ENCODE measurements at regions not wholly inside any gene's neighbourhood (a gene's known extent, or its start where the extent isn't known, plus 50 kb on each side); places are given as distances from the start of the nearest gene placed in this dataset.

DNA sequence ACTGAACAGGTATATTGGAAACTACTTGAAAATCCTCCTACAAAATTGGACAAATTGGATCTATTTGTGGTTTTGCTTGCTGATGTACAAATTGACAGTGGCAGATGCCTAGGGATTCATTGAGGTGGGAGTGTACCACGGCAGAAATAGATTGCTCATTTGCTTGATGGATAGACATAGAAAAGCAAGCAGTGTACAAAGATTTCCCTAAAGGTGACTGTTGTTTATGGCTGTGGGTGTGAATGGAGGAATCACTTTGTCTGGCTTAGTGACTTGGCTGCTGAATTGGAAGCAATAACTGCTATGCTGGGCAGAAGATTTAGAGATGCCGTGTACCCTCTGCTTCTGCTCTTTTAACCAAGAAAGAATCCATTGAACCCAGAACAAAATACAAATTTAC is 191.0 kb upstream of the GRID2 start:
- intact Hi-C loops (cut with DNase I; ENCODE audit: low total_unique reads) = no loop called here
- TF ChIP-seq, protein P1, sequence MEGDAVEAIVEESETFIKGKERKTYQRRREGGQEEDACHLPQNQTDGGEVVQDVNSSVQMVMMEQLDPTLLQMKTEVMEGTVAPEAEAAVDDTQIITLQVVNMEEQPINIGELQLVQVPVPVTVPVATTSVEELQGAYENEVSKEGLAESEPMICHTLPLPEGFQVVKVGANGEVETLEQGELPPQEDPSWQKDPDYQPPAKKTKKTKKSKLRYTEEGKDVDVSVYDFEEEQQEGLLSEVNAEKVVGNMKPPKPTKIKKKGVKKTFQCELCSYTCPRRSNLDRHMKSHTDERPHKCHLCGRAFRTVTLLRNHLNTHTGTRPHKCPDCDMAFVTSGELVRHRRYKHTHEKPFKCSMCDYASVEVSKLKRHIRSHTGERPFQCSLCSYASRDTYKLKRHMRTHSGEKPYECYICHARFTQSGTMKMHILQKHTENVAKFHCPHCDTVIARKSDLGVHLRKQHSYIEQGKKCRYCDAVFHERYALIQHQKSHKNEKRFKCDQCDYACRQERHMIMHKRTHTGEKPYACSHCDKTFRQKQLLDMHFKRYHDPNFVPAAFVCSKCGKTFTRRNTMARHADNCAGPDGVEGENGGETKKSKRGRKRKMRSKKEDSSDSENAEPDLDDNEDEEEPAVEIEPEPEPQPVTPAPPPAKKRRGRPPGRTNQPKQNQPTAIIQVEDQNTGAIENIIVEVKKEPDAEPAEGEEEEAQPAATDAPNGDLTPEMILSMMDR (IDR thresholded peaks at IDR 0.05) = no peak
- no peak for TF ChIP-seq POLR2A (IDR thresholded peaks at IDR 0.05)
- no peak for DNase-seq (ENCODE audit: low spot score in 2 of 2)
- no peak overlapping the region for H3K4me3 ChIP-seq (ENCODE audit: low read depth, poor library complexity, severe bottlenecking)
- WGBS, 2 donors = 86 to 88% methylated on average over 2 of the region's 2 CpGs

DNA sequence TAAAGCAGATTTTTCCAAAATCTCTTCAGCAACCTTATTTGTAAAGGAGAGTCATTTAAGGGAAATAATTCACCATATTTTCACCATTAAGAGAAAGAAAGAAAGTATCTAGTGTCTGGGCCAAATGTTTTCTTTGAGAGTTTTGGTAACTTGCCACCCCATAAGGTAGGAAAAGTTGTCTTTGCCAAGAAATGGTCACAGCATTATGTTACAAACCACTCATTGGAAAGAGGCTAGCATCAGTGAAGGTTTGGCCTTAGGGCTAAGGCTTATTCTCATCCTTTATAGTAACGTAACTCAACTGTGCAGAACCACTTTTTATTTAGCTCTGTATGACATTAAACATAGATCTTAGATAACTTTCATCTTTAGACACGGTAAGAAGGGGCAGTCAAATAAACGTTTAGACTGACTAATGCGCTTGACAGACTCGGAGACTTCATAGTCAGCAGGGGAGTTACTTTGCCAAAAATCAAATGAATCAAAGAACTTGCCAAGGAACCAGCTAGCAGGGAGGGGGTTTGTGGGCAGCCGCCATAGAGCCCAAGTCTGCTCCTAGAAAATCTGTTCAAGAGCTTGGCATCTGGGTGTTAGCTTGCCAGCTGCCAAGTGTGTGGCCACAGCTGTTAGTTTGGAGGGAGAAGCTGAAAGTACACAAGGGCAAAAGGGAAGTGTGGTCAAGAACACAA is 182.8 kb upstream of the GRID2 start:
- 39 to 54% methylated on average over 6 of the region's 6 CpGs for WGBS, 2 donors
- TF ChIP-seq, protein P1 (IDR thresholded peaks at IDR 0.05) = no peak
- no peak for TF ChIP-seq POLR2A (IDR thresholded peaks at IDR 0.05)
- no peak overlapping the region for H3K4me3 ChIP-seq (ENCODE audit: low read depth, poor library complexity, severe bottlenecking)
- intact Hi-C loops (cut with DNase I; ENCODE audit: low total_unique reads) = no loop called here
- peak in 1 of 2 donors; percentile 46 for DNase-seq (ENCODE audit: low spot score in 2 of 2)

DNA sequence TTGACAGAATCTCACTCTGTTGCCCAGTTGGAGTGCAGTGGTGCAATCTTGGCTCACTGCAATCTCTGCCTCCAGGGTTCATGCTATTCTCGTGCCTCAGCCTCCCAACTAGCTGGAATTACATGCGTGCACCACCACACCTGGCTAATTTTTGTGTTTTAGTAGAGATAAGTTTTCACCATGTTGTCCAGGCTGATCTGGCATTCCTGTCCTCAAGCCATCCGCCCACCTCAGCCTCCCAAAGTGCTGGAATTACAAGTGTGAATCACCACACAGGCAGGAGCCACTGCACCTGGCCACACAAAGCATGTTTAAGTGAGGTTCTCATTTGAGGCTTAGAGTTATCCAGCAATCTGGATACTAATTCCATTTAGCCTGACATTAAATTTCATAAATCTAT is 180.9 kb upstream of the GRID2 start:
- no peak overlapping the region for H3K4me3 ChIP-seq (ENCODE audit: low read depth, poor library complexity, severe bottlenecking)
- TF ChIP-seq POLR2A (IDR thresholded peaks at IDR 0.05) = no peak
- TF ChIP-seq, protein P1 (IDR thresholded peaks at IDR 0.05) = no peak
- intact Hi-C loops (cut with DNase I; ENCODE audit: low total_unique reads) = no loop called here
- no peak for DNase-seq (ENCODE audit: low spot score in 2 of 2)
- 66 to 69% methylated on average over 3 of the region's 3 CpGs for WGBS, 2 donors

DNA sequence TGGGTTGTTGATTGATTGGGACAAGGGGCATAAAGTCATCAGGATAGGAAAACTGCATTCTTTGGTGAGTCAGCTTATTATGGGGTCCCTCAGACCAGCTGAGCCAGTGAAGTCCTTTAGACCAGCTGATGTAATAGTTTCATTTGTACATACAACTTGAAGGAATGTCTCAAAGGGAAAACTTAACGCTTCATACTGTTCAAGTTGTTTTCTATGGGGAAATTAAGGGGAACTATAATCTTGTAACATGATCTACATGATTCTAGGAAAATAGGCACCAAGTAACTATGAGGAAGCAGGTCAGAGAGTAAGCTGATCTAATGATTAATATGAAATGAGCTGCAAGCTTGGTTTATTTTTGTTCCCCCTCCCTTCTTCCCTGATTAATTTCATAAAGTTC is 175.1 kb upstream of the GRID2 start:
- H3K4me3 ChIP-seq (ENCODE audit: low read depth, poor library complexity, severe bottlenecking) = no peak overlapping the region
- intact Hi-C loops (cut with DNase I; ENCODE audit: low total_unique reads) = no loop called here
- no peak for TF ChIP-seq POLR2A (IDR thresholded peaks at IDR 0.05)
- TF ChIP-seq, protein P1 (IDR thresholded peaks at IDR 0.05) = no peak
- no peak for DNase-seq (ENCODE audit: low spot score in 2 of 2)
- WGBS, 2 donors = 89 to 92% methylated on average over 1 of the region's 1 CpG

DNA sequence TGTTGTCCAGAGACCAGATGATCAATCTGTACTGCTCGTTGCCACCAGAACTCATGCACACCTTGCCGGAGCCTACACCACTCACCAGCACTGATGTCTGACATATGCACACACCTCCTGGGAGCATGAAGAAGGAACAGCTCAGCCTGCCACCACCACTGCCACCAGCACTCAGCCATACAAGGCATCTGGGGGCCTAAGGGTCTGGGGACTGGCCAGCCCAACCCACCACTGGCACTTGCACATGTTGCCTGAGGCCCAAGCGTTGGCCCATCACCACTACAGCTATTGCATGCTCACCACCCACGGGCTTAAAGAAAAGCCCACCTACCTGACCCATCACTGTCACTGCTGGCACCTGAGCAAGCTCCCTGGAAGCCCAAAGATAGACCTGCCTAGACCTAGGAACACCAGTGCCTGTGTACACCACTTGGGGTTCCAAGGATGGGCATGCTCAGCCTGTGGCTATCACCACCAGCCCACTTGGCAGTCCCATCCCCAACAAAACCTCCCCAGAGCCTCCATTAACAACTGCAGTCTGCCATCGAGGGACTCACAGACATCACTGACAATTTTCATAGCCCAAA is 174.3 kb upstream of the GRID2 start:
- 76 to 79% methylated on average over 5 of the region's 5 CpGs for WGBS, 2 donors
- intact Hi-C loops (cut with DNase I; ENCODE audit: low total_unique reads) = no loop called here
- DNase-seq (ENCODE audit: low spot score in 2 of 2) = peak in 1 of 2 donors; percentile 58
- H3K4me3 ChIP-seq (ENCODE audit: low read depth, poor library complexity, severe bottlenecking) = no peak overlapping the region
- no peak for TF ChIP-seq POLR2A (IDR thresholded peaks at IDR 0.05)
- TF ChIP-seq, protein P1 (IDR thresholded peaks at IDR 0.05) = no peak
